ENCODE measurements at regions not wholly inside any gene's neighbourhood (a gene's known extent, or its start where the extent isn't known, plus 50 kb on each side); places are given as distances from the start of the nearest gene placed in this dataset.

- no peak for DNase-seq
Measured at GRCh38 chr3:139729300-139729699, 51.5 kb upstream of the NMNAT3 start.

GRCh38 chr3:139728414-139728813 lies 50.6 kb upstream of the NMNAT3 start:
- DNase-seq, result no peak

Measured in femur (tissue), 1 donor.